HEK293T (cell line): ENCODE measurements at regions not wholly inside any gene's neighbourhood (a gene's known extent, or its start where the extent isn't known, plus 50 kb on each side); places are given as distances from the start of the nearest gene placed in this dataset.
"Not testable (repeated sequence)": the region's sequence is repeated elsewhere in the genome, so short reads cannot be mapped to it uniquely, and the experiment has no call there.

Experiments used
- CTCF ChIA-PET: fragments of 350-600 bp; formaldehyde crosslinking; extraction: SDS; loops from one replicate; lab custom pipeline; 2021; ENCODE audit warnings: antibody characterized with exemption, inconsistent platforms; lab: Yijun Ruan, JAX
- POLR2A ChIA-PET: fragments of 350-600 bp; formaldehyde crosslinking; extraction: SDS; loops from one replicate; lab custom pipeline; 2020; ENCODE audit warnings: antibody characterized with exemption, inconsistent platforms; lab: Yijun Ruan, JAX
- DNase-seq: peaks from one replicate; pipeline ENCODE4 v3.0.0; 2012; ENCODE audit warnings: mixed read lengths; ENCODE audit errors: extremely low spot score
- ARNT ChIP-seq: fragments of 450-650 bp; IDR thresholded peaks from 2 replicates; pipeline ENCODE4 v1.6.1; 2017; ENCODE audit warnings: mild to moderate bottlenecking
- BHLHE40 ChIP-seq: fragments of 450-650 bp; IDR thresholded peaks from 2 replicates; pipeline ENCODE4 v1.6.1; 2016; ENCODE audit warnings: mild to moderate bottlenecking, moderate library complexity, borderline replicate concordance
- CTBP1 ChIP-seq: fragments of 450-650 bp; IDR thresholded peaks from 2 replicates; pipeline ENCODE4 v1.6.1; 2016; ENCODE audit warnings: borderline replicate concordance
- ELF4 ChIP-seq: fragments of 450-650 bp; IDR thresholded peaks from 2 replicates; pipeline ENCODE4 v1.6.1; 2017; ENCODE audit warnings: antibody characterized with exemption
- FOXA1 ChIP-seq: fragments of 450-650 bp; IDR thresholded peaks from 2 replicates; pipeline ENCODE4 v1.6.1; 2016; ENCODE audit warnings: mild to moderate bottlenecking
- FOXK2 ChIP-seq: fragments of 450-650 bp; IDR thresholded peaks from 2 replicates; pipeline ENCODE4 v1.6.1; 2016; ENCODE audit warnings: mild to moderate bottlenecking
- FOXM1 ChIP-seq: fragments of 450-650 bp; IDR thresholded peaks from 2 replicates; pipeline ENCODE4 v1.6.1; 2017; ENCODE audit warnings: mild to moderate bottlenecking, borderline replicate concordance
- HDGF ChIP-seq: fragments of 450-650 bp; IDR thresholded peaks from 2 replicates; pipeline ENCODE4 v1.6.1; 2017; ENCODE audit warnings: antibody characterized with exemption, borderline replicate concordance
- L3MBTL2 ChIP-seq: fragments of 450-650 bp; conservative IDR thresholded peaks from 2 replicates; pipeline ENCODE4 v1.6.1; 2016; ENCODE audit warnings: mild to moderate bottlenecking
- LEF1 ChIP-seq: fragments of 450-650 bp; IDR thresholded peaks from 2 replicates; pipeline ENCODE4 v1.6.1; 2017; ENCODE audit warnings: mild to moderate bottlenecking, borderline replicate concordance
- NFRKB ChIP-seq: fragments of 450-650 bp; IDR thresholded peaks from 2 replicates; pipeline ENCODE4 v1.6.1; 2016; ENCODE audit warnings: mild to moderate bottlenecking, moderate library complexity
- SP1 ChIP-seq: fragments of 450-650 bp; IDR thresholded peaks from 2 replicates; pipeline ENCODE4 v1.6.1; 2017
- SUZ12 ChIP-seq: fragments of 450-650 bp; IDR thresholded peaks from 2 replicates; pipeline ENCODE4 v1.6.1; 2016; ENCODE audit warnings: mild to moderate bottlenecking
- TARDBP ChIP-seq: fragments of 450-650 bp; IDR thresholded peaks from 2 replicates; pipeline ENCODE4 v1.6.1; 2016
- ZNF384 ChIP-seq: fragments of 450-650 bp; IDR thresholded peaks from 2 replicates; pipeline ENCODE4 v1.6.1; 2016
- TF ChIP-seq, protein P1 (sequence below): fragments of 450-650 bp; IDR thresholded peaks from 2 replicates; pipeline ENCODE4 v1.6.1; 2016

DNA sequence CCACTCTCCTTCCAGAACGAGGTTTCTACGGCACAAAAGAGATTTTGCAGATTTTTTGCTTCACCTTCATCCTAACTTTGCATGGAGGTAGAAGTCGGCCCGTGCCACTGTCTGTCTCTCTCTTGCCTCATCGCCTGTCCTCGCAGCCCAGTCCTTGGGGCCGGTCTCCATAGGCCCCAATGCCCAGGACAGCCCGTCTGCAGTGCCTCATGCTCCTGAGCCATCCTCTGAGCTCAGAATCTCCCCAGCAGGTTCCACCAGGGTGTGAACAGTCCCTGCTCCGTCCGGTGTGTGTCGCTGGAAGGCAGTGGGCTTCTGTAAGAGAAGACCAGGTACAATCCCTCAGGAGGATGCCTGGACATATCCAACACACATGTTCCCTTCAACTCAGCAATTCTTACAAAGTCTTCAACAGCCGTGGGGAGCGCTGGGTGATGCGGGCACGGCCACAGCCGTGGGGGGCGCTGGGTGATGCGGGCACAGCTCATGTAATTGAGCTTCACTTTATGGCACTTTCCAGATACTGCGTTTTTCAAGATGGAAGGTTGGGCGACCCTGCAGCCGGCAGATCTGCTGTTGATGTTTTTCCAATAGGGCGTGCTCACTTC, 231.9 kb downstream of the DLL1 start:
- no peak for DNase-seq
- ChIA-PET POLR2A (no interaction called here), CTCF (no interaction called here)
- TF ChIP-seq LEF1 = no peak
- TF ChIP-seq ARNT = no peak
- TF ChIP-seq L3MBTL2 = no peak
- no peak for TF ChIP-seq BHLHE40
- TF ChIP-seq SUZ12 = no peak
- TF ChIP-seq, protein P1, sequence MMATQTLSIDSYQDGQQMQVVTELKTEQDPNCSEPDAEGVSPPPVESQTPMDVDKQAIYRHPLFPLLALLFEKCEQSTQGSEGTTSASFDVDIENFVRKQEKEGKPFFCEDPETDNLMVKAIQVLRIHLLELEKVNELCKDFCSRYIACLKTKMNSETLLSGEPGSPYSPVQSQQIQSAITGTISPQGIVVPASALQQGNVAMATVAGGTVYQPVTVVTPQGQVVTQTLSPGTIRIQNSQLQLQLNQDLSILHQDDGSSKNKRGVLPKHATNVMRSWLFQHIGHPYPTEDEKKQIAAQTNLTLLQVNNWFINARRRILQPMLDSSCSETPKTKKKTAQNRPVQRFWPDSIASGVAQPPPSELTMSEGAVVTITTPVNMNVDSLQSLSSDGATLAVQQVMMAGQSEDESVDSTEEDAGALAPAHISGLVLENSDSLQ = no peak
- TF ChIP-seq FOXA1 = no peak
- TF ChIP-seq ELF4 = no peak
- TF ChIP-seq SP1 = no peak
- no peak for TF ChIP-seq HDGF
- TF ChIP-seq NFRKB = no peak
- TF ChIP-seq TARDBP = no peak
- no peak for TF ChIP-seq CTBP1
- TF ChIP-seq FOXM1 = no peak
- no peak for TF ChIP-seq ZNF384
- no peak for TF ChIP-seq FOXK2

DNA sequence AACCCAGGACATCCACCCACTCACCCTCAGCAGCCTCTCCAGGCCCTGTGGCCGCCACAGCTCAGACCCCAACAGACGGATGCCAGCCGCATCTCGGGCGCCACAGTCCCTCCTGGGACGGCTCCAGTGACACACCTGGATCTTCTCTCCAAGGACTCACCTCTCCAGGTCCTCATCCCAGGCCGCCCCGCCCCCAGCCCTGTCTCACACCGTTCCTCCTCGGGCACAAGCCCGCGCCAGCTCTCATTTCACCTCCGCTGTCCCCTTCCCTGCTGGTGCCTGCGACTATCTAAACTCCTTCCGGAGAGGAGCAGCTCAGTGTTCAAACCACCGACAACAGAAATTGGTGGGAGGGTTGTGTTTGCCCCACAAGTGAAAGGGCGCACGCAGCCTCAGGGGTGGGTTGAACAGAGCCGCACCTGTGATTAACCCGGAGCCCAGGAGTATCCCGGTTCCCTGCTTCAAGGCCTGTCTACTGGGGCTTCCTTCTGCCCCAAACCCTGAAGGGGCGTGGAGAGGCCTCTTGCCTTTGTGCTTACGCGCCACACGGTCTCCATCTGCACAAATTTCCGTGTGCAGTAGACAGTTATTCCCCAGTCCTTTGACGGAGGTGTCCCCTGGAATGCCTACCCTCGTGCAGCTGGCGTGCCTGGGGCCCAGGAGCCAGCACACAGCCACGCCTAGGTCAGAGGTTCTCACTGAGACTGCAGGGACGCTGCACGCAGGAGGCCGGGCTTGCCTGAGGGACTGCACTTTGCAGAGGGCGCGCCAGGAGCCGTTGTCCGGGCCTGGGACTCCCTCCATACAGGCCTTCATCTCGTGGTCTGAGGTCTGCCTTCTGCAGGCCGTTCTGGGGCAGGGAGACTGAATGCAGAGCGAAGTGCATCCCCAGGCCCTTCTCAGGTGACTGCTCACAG, 232.7 kb downstream of the DLL1 start:
- TF ChIP-seq HDGF (no peak), ELF4 (no peak), SP1 (no peak), FOXK2 (no peak), BHLHE40 (no peak), TARDBP (no peak), FOXM1 (no peak), ZNF384 (no peak), NFRKB (no peak), LEF1 (no peak), CTBP1 (no peak)
- TF ChIP-seq, protein P1 = no peak
- no peak for DNase-seq
- CTCF ChIA-PET = no interaction called here
- POLR2A ChIA-PET = no interaction called here

DNA sequence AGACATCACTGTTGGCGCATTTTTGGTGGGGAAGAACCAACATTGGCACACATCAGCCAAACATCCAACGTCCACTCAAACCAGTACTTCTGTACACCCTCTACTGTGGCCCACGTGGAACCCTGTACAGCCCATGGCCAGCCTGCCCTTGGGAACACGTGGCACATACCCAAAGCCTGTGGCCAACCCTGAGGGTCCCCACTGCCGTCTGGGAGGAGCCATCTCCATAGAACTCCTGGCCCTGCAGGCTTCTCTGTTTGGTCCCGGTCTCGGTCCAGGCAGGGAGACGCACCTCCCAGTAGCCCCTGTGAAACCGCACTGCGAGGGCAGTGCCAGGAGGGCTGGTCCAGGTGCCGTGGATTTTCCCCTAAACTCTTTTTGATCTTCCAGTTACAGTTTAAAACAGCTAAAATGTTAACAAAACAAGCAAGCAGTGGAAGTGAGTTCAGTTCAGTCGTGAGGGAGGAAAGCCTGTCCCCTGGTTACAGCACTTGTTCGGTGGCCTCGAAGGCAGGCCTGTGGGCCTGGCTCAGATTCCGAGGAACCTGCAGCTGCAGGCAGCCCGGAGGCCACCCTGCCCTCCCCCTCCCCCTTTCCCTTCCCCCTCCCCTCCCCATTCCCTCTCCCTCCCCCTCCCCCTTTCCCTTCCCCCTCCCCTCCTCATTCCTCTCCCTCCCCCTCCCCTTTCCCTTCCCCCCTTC, 233.7 kb downstream of the DLL1 start:
- CTCF ChIA-PET = no interaction called here
- no peak for DNase-seq
- TF ChIP-seq SUZ12 (no peak), NFRKB (no peak), HDGF (no peak), ZNF384 (no peak), FOXA1 (no peak)
- POLR2A ChIA-PET = no interaction called here

DNA sequence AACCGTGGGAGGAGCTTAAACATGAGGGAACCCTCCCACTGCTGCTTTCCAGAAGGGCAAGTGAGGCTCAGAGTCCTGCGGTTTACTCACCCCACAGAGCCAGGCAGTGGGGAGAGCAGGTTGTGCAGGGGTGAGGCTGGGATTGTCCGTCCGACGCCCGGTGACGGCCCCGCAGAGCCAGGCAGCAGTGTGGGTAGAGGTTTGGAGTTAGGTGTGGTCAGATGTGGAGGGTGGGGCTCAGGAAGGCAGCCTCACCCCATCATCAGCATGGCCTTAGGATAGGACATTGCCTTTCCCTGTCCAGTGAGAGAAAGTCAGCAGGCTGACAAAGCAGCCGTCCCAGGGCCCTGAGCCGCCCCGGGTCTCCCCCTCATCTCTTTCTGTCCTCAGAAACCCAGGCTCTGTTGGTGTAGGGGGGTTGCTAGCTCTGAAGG, 234.6 kb downstream of the DLL1 start:
- TF ChIP-seq FOXK2 (no peak), TARDBP (no peak), NFRKB (no peak), L3MBTL2 (no peak), SP1 (no peak), SUZ12 (no peak), LEF1 (no peak), FOXA1 (no peak), ARNT (no peak), ZNF384 (no peak), ELF4 (no peak), HDGF (no peak)
- TF ChIP-seq, protein P1 = no peak
- no peak for DNase-seq
- CTCF ChIA-PET = no interaction called here
- POLR2A ChIA-PET = no interaction called here

DNA sequence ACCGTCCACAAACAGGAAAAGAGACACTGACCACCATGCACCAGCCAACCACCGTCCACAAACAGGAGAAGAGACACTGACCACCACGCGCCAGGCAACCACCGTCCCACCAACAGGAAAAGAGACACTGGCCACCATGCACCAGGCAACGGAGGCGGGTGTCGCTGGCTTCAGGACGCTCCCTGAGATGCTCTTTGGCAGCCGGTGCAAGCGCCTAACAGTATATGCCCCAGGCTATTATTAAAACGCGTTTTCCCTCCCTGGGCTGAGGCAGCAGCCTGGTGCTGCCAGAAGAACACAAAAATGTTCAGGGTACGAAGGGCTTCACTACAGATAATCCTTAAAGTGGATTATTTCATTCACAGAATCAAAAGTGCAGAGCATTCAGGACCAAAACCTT, 235.1 kb downstream of the DLL1 start:
- CTCF ChIA-PET, DNase-seq, POLR2A ChIA-PET: not testable (repeated sequence)

DNA sequence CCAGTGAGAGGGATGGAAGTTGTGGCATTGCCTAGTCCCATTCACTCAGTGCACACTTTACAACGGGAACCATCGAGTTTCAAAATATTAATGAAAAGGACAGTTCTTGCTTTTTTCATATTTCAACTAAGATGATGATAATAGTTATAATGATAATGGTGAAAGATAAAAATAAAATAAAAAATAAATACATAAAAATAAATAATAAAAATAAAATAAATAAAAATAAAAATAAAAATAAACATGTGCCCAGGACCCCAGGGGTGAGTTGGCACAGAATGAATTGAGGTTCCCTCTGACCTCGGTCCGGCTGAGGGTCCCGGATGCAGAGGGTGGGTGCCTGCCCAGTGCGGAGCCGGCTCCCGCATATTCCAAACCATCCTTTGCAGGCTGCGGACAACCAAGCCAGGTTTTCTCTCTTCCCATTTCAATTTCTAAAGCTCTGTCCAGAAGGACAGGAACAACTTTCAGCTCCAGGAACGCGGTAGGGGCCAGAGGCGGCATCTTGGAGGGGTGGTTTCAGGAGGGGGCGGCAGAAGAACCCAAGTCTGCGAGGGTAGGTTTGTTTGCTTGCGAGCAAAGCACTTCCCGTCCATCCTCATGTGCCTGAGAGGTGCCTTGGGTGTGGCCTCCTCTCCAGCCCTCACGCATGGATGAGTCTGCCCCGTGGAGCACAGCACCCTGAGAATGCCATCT, 236.8 kb downstream of the DLL1 start:
- POLR2A ChIA-PET = no interaction called here
- DNase-seq = no peak
- CTCF ChIA-PET = no interaction called here
- TF ChIP-seq TARDBP (no peak), L3MBTL2 (no peak), FOXK2 (no peak), ARNT (no peak), ELF4 (no peak), SUZ12 (no peak), BHLHE40 (no peak), HDGF (no peak), NFRKB (no peak), SP1 (no peak), FOXM1 (no peak), CTBP1 (no peak), ZNF384 (no peak), LEF1 (no peak), FOXA1 (no peak)
- TF ChIP-seq, protein P1 = no peak
